Testis (tissue), 2 donors: ENCODE measurements at regions not wholly inside any gene's neighbourhood (a gene's known extent, or its start where the extent isn't known, plus 50 kb on each side); places are given as distances from the start of the nearest gene placed in this dataset.

Experiments used
- POLR2A ChIP-seq: fragments of 450-650 bp; IDR thresholded peaks from one replicate; pipeline ENCODE4 v1.6.1; 2017; ENCODE audit warnings: antibody characterized with exemption, mild to moderate bottlenecking, moderate library complexity
- TF ChIP-seq, protein P1 (sequence below), 3 experiments: fragments of 450-650 bp in 2 of 3; fragments of 200-600 bp in 1 of 3; sonication (generic) in 1 of 3; IDR thresholded peaks; one replicate each; pipeline ENCODE4 v1.5.1; 2016 to 2019; ENCODE audit warnings: antibody characterized with exemption in 3 of 3, mild to moderate bottlenecking in 2 of 3, moderate library complexity in 1 of 3

- TF ChIP-seq, protein P1, sequence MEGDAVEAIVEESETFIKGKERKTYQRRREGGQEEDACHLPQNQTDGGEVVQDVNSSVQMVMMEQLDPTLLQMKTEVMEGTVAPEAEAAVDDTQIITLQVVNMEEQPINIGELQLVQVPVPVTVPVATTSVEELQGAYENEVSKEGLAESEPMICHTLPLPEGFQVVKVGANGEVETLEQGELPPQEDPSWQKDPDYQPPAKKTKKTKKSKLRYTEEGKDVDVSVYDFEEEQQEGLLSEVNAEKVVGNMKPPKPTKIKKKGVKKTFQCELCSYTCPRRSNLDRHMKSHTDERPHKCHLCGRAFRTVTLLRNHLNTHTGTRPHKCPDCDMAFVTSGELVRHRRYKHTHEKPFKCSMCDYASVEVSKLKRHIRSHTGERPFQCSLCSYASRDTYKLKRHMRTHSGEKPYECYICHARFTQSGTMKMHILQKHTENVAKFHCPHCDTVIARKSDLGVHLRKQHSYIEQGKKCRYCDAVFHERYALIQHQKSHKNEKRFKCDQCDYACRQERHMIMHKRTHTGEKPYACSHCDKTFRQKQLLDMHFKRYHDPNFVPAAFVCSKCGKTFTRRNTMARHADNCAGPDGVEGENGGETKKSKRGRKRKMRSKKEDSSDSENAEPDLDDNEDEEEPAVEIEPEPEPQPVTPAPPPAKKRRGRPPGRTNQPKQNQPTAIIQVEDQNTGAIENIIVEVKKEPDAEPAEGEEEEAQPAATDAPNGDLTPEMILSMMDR (IDR thresholded peaks at IDR 0.05) = no peak
- TF ChIP-seq POLR2A = no peak
These were observed 133.2 kb upstream of the ITGB1 start for GRCh38 chr10:33091201-33091600.
